H1 (cell line): ENCODE measurements at regions not wholly inside any gene's neighbourhood (a gene's known extent, or its start where the extent isn't known, plus 50 kb on each side); places are given as distances from the start of the nearest gene placed in this dataset.

ENCODE experiments used
- TEAD4 ChIP-seq: IDR thresholded peaks from 2 replicates; pipeline ENCODE4 v1.6.1; 2012; ENCODE audit warnings: low read depth, low read length, inconsistent platforms, mixed read lengths
- YY1 ChIP-seq: IDR thresholded peaks from 2 replicates; pipeline ENCODE4 v1.6.1; 2011; ENCODE audit warnings: low read depth, mild to moderate bottlenecking, low read length

- TF ChIP-seq YY1 (no peak), TEAD4 (no peak)
Measured at GRCh38 chr2:138274421-138275291, 226.9 kb upstream of the SPOPL start (continued).
